ENCODE measurements at regions not wholly inside any gene's neighbourhood (a gene's known extent, or its start where the extent isn't known, plus 50 kb on each side); places are given as distances from the start of the nearest gene placed in this dataset.

DNA sequence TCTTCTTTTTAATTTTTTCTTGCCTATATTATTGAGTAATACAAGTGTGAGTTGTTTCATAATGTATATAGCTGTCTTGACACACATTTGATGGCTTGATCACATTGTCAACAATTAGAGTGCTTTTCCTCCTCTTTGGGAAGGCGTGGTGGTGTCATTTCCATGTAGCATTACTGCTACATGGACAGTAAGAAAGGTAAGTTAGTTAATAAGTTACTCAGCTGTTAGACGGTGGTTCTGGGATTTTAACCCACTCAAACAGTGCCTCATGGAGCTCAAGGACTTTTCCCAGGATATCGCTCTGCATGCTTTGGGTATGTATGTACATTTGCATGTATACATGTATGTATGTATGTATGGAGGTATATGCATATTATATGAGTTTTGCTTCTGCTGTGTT is 94.6 kb downstream of the HAPSTR1 start:
- TF ChIP-seq, protein P1, sequence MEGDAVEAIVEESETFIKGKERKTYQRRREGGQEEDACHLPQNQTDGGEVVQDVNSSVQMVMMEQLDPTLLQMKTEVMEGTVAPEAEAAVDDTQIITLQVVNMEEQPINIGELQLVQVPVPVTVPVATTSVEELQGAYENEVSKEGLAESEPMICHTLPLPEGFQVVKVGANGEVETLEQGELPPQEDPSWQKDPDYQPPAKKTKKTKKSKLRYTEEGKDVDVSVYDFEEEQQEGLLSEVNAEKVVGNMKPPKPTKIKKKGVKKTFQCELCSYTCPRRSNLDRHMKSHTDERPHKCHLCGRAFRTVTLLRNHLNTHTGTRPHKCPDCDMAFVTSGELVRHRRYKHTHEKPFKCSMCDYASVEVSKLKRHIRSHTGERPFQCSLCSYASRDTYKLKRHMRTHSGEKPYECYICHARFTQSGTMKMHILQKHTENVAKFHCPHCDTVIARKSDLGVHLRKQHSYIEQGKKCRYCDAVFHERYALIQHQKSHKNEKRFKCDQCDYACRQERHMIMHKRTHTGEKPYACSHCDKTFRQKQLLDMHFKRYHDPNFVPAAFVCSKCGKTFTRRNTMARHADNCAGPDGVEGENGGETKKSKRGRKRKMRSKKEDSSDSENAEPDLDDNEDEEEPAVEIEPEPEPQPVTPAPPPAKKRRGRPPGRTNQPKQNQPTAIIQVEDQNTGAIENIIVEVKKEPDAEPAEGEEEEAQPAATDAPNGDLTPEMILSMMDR (IDR thresholded peaks at IDR 0.05; ENCODE audit: low read depth, low read length, poor library complexity, severe bottlenecking) = no peak
- TF ChIP-seq EZH2phosphoT487 (IDR thresholded peaks at IDR 0.05; ENCODE audit: borderline replicate concordance, low read length) = no peak

Measured in DOHH2 (cell line).